ENCODE measurements at regions not wholly inside any gene's neighbourhood (a gene's known extent, or its start where the extent isn't known, plus 50 kb on each side); places are given as distances from the start of the nearest gene placed in this dataset.

DNA sequence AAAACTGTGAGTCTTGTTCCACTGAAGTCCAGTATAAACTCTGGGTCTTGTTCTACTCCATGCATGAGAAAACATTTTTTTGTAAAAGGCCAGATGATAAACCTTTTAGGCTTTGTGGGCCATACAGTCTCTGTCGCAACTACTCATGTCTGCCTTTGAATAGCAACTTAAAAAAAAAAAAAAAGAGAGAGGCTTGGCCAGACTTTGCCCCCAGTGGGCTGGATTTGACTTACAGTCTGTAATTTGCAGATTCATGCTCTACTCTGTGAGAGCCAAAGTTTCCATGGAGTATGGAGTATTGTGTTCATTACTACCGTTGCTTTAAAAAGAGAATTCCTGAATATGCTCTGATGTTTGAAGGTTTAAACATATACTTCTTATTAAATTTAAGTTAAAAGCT lies 654.9 kb upstream of the PKN2 start:
- no peak for TF ChIP-seq CTCF (IDR thresholded peaks at IDR 0.05)
- no peak for TF ChIP-seq EP300 (IDR thresholded peaks at IDR 0.05)
